ENCODE measurements at regions not wholly inside any gene's neighbourhood (a gene's known extent, or its start where the extent isn't known, plus 50 kb on each side); places are given as distances from the start of the nearest gene placed in this dataset.

DNA sequence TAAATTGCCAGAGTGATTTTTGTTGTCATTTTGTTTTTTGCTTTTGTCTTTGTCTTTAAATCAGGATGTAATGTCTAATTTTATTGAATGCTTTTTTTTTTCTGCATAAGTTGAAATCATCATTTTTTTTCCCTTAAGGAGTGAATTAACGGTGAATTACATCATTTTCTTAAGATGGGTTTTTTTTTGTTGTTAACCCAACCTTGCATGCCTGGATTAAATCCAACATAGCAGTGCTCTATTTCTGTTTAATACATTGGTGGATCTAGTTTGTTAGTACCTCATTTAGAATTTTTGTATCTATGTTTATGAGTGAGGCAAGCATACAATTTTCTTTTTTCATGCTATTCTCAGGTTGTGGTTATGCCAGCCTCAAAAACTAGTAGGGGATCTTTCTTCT, 186.4 kb upstream of the TMC3 start:
- TF ChIP-seq, protein P1, sequence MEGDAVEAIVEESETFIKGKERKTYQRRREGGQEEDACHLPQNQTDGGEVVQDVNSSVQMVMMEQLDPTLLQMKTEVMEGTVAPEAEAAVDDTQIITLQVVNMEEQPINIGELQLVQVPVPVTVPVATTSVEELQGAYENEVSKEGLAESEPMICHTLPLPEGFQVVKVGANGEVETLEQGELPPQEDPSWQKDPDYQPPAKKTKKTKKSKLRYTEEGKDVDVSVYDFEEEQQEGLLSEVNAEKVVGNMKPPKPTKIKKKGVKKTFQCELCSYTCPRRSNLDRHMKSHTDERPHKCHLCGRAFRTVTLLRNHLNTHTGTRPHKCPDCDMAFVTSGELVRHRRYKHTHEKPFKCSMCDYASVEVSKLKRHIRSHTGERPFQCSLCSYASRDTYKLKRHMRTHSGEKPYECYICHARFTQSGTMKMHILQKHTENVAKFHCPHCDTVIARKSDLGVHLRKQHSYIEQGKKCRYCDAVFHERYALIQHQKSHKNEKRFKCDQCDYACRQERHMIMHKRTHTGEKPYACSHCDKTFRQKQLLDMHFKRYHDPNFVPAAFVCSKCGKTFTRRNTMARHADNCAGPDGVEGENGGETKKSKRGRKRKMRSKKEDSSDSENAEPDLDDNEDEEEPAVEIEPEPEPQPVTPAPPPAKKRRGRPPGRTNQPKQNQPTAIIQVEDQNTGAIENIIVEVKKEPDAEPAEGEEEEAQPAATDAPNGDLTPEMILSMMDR (IDR thresholded peaks at IDR 0.05) = no peak
- TF ChIP-seq POLR2A (IDR thresholded peaks at IDR 0.05) = no peak
